NT2/D1 (cell line): ENCODE measurements at regions not wholly inside any gene's neighbourhood (a gene's known extent, or its start where the extent isn't known, plus 50 kb on each side); places are given as distances from the start of the nearest gene placed in this dataset.

Experiments
- SUZ12 ChIP-seq: IDR thresholded peaks from 2 replicates; pipeline ENCODE4 v1.6.1; 2011; ENCODE audit not compliant: insufficient read length, insufficient read depth; ENCODE audit errors: extremely low read depth
- YY1 ChIP-seq: IDR thresholded peaks from 2 replicates; pipeline ENCODE4 v1.6.1; 2011; ENCODE audit not compliant: insufficient read length, insufficient read depth
- ZNF274 ChIP-seq: IDR thresholded peaks from 2 replicates; pipeline ENCODE4 v1.6.1; 2011; ENCODE audit warnings: mild to moderate bottlenecking, low read depth, low read length

DNA sequence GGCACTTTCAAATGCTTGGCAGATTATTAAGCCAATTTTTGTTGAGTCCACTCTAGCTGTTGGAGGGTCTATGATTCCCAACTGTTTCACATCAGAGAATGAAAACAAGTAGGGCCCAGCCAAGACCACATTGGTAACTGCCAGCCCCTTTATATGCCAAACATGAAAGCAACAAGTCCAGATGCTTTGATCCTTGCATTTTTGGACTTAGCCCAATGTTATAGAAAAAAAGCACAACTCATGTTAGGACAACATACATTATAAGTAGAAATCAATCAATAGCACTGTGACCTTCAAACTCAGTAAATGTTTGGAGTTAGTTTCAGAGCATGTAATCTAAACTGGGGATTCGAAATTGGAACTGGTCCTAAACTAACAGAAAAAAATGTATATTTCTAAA, 674.7 kb downstream of the MECOM start:
- TF ChIP-seq SUZ12, result no peak
- no peak for TF ChIP-seq ZNF274
- no peak for TF ChIP-seq YY1
